Activated gamma-delta T cell treated with anti-CD3 and anti-CD28 coated beads, Interleukin-2, amount 50 U/mL, for 16 hours (primary cell): ENCODE measurements at regions not wholly inside any gene's neighbourhood (a gene's known extent, or its start where the extent isn't known, plus 50 kb on each side); places are given as distances from the start of the nearest gene placed in this dataset.
"Not testable (repeated sequence)": the region's sequence is repeated elsewhere in the genome, so short reads cannot be mapped to it uniquely, and the experiment has no call there.

Experiments used
- DNase-seq: peaks from one replicate; pipeline ENCODE4 v3.0.0-alpha.2; 2020; ENCODE audit warnings: low read depth

DNA sequence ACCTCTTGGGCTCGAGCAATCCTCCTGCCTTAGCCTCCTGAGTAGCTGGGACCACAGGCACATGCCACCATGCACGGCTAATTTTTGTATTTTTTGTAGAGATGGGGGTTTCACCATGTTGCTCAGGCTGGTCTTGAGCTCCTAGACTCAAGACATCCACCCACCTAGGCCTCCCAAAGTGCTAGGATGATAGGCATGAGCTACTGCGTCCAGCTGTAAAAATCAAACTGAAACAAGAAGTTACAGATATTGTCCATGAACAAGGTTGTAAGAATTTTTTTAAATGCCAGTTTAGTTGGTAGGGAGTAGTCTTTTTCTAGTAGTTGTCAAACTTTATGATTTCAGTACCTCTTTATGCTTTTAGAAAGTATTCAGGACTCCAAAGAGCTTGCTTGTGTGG is 424.4 kb upstream of the PMFBP1 start:
- DNase-seq: no peak

DNA sequence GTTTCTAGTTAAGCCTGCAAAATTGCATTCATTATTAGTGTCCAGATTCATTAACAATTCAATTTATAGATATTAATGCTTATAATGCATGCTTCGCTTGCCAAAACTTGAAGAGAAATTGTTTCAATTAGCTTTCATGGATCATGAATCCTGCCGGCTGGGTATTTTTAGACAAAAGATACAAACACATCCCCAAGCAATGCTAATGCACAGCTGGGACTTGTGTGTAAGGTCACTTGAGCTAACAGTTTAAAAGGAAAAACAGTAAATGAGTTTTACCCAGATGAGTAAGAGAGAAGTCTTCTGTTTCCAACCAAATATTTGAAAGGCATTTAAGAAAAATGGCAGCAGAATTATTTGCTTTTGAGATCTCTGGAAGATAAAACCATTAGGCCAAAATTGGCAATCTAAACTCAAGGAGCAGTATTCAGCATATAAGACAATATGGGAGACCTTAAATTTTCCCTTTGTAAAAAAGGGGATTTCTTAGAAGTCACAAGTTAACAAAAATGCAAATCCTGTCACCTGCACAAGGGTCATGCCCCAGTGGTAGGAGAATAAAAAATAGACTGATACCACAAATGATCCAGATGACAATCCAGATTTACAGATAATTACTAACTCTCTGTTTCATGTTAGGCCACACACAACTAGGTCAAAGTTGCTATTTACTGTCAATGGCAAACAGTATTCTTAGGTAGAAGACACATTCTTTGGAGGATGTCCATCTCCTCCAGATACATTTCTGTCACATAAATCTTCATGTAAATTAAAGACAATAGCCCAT is 418.4 kb upstream of the PMFBP1 start:
- DNase-seq: no peak

DNA sequence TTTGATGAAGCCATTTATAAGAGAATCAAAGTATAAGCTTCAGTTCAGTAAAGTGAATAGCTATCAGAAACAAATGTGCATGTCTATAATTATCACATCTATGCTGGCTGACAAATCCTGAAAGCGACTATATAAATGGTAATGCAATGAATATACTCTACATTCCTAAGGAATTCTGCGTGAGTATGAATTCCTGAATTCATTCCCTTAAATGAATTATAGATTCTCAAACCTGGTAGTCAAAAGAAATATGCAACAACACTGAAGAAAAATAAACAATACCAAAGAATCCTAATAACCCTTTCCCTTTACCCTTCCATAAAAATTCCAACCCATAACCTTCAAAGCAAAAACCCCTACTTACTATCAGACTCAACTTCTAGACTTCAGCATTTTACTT is 416.6 kb upstream of the PMFBP1 start:
- DNase-seq: no peak

DNA sequence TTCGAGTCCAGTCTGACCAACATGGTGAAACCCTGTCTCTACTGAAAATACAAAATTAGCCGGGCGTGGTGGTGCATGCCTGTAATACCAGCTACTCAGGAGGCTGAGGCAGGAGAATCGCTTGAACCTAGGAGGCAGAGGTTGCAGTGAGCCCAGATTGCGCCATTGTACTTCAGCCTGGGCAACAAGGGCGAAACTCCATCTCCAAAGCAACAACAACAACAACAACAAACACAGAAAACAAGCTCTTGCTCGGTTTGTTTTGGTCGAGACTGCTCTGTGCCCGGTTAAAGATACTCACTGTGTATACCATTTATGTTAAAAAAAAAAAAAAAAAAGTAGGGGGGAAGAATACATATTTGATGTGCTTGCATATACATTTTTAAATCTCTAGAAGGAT is 406.1 kb upstream of the PMFBP1 start:
- DNase-seq: not testable (repeated sequence)

DNA sequence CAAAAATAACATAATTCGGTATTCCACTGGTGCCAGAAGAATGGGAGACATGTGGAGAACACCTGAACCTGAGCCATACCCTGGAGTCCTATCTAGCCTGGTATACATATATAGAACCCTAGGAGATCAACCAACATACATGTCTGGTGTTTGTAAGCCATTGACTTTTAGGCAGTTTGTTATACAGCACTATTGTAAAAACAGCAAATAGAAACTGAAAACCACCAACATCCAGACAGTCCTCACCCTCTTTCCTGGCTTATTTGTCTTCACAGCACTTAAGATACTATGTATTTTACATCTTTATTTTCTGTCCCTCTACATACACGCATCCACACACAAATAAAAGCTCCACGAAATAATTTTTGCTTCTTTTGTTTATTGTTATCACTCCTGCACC is 404.2 kb upstream of the PMFBP1 start:
- no peak for DNase-seq

DNA sequence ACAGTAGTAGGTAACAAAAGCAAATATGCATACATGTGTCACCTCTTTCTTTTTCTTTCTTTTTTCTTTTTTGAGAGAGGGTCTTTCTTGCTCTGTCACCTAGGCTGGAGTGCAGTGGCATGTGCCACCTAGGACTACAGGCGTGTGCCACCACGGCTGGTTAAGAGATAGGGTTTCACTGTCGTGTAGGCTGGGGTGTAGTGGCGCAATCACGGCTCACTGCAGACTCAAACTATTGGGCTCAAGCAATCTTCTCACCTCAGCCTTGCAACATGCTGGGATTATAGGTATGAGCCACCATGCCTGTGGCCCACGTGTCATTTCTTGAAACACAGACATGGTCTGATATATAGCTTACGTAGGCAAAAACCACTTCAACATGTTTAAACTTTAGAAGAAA is 397.7 kb upstream of the PMFBP1 start:
- no peak for DNase-seq

DNA sequence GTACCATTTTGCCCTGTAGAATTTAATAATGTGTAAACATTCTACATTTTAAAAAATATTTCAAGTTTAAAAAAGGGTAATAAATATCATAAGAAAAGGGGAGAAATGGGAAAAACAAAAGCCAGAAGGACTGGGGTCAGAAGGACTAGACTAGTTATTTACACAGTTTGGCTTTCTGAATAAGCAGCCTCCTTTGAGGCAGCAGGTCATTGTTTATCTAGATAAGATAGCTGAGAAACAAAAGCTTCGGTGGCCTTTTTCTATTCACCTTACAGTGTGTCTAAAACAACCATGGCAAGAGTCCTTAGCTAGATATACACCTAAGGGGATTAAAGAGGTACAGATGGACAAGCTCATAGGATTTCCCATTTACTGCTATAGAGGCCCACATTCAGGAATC is 396.5 kb upstream of the PMFBP1 start:
- DNase-seq: no peak

DNA sequence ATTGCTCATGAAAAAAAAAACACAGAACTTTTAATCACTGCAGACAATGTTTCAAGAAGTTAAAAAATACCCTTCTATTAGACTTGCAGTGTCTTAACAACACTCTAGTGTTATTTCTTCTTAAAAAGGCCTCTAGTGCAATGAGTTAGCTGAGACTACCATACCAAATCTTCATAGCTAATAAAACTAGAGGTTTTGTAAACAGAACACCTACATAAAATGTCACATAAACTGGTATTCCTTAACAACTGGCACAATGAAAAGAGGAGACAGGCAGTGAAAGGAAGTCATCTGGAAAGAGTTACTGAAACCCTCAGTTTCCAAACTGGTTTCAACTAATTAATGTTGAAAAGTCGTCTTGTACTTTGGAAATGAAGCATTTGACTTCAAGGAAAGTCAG is 394.2 kb upstream of the PMFBP1 start:
- DNase-seq: no peak

DNA sequence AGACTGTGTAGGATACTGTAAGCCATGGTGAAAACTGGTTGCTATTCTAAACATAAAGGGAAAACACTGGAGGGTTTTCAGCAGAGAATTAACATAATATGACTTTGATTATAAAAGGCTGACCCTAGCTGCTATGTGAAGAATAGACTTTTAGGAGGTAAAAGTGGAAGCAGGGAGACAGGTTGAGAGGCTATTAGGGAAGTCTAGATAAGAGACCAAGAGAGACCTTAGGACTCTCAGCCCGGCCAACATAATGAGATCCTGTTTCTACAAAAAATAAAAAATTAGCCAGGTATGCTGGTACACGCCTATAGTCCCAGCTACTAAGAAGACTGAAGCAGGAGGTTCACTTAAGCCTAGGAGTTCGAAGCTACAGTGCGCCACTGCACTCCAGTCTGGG is 393.2 kb upstream of the PMFBP1 start:
- DNase-seq: no peak

DNA sequence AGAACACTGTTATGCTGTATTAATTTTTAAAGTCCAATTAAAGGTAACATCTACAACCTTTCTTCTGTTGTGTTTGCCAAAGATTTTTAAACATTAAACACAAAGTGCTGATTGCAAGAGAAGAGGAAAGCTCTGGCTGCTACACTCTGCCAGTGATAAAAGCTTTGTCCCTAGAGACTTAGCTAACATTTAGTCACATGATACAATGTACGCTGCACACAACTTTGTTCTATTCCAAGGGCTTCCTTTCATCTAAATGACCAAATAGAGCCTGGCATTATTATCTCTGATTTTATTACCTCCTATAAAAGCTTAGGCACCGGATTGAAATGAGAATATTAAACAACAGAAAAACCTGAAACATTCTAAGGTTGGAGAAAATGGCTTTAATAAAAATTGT is 388.7 kb upstream of the PMFBP1 start:
- no peak for DNase-seq

DNA sequence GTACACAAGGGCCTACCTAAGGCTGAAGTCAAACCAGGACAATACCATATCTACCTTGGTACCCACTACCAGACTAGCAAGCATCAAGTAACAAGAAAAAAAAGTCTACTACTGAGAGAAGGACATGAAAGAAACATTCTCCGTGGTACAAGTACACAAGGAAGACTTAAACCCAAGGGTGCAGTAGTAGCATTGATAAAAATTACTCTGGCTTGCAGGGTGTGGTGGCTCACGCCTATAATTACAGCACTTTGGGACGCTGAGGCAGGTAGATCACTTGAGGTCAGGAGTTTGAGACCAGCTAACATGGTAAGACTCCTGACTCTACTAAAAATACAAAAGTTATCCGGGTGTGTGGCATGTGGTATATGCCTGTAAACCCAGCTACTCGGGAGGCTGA is 386.5 kb upstream of the PMFBP1 start:
- no peak for DNase-seq

DNA sequence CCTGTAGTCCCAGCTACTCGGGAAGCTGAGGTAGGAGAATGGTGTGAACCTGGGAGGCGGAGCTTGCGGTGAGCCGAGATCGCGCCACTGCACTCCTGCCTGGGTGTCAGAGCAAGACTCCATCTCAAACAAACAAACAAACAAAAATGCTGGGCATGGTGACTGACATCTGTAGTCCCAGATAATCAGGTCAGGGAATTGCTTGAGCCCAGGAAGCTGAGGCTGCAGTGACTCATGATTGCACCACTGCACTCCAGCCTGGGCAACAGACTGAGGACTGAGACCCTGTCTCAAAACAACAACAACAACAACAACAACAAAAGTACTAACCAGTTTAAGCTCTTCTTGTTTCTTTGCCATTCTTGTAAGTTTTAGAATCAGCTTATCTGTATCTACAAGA is 383.0 kb upstream of the PMFBP1 start:
- DNase-seq: no peak

DNA sequence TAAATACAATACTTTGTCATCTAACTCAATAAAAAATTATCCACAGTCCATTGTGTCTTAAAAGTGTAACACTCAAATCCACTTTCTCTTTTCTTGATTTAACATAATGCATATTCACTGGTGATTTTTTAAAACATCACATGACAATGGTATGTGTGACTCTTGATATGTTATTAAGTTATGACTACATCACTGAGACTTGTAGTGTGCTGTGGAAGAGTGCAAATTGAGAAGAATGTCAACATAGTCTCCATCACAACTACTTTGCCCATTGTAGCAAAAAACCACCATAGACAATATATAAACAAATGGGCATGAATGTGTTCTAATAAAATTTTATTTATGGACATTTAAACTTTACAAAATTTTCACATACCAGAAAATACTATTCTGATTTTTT is 380.7 kb upstream of the PMFBP1 start:
- DNase-seq: no peak

DNA sequence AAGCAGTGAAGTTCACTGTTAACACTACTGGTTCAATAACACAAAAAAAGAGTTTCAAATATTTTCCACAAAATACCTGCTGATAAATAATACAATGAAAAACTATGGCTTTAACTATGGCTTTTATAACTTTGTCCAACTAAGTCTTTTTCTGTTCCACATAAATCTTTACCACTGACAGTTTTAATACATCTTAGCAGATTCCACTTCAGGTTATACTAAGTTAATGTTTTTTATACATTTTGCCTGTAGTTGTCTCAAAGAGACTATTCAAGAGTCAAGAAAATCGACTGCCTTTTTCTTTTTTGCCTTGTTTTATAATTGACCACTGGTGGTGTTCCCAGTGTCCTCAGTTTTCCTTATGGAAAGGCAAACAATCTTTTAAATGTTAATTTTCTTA is 379.7 kb upstream of the PMFBP1 start:
- DNase-seq: no peak

DNA sequence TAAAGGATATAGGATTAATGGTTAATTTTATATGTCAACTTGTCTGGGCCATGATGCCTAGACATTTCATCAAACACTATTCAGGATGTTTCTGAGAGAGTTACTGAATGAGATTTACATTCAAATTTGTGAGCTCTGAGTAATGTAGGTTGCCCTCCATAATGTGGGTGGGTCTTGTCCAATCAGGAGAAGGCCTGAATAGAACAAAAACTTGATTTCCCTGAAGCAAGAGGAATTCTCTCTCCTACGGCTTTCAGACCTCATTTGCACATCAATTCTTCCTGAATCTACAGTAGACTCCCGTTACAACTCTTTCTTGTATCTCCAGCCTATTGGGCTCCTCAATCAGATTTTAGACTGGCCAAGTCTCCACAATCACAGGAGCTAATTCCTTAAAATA is 377.9 kb upstream of the PMFBP1 start:
- no peak for DNase-seq

DNA sequence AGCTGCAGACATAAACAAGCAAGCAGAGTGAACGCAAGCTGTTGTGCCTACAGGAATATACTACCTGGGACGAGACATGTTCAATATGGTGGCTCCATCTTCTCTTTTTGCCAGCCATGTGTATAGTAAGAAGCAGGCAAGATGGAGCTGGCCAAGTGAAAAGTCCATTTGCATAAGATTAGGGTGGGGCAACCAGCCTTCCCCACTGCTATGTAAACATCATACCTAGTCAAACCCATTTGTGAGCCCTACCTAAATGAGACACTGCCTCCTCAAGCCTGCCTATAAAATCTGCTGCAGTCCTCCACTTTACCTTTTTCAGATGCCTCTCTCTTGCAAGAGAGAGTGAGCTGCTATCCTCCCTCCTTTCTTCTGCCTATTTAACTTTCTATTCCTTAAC is 370.1 kb upstream of the PMFBP1 start:
- no peak for DNase-seq

DNA sequence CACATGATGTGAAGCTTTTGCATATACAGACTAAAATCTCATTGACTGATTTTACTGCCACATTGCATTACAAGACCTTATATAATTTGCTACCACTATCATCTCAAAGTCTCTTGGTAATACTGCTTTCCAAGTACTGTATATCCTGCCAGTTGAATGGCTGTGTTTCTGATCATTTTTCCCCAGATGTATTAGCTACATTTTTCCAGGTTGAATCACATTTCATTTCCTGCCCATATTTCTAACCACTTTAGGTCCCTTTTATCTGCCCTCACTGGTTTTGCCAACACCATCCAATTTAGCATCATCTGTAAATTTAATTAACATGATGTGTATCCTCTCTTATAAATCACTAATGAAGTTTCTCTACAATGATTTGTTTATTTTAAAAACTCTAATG is 365.7 kb upstream of the PMFBP1 start:
- DNase-seq: no peak

DNA sequence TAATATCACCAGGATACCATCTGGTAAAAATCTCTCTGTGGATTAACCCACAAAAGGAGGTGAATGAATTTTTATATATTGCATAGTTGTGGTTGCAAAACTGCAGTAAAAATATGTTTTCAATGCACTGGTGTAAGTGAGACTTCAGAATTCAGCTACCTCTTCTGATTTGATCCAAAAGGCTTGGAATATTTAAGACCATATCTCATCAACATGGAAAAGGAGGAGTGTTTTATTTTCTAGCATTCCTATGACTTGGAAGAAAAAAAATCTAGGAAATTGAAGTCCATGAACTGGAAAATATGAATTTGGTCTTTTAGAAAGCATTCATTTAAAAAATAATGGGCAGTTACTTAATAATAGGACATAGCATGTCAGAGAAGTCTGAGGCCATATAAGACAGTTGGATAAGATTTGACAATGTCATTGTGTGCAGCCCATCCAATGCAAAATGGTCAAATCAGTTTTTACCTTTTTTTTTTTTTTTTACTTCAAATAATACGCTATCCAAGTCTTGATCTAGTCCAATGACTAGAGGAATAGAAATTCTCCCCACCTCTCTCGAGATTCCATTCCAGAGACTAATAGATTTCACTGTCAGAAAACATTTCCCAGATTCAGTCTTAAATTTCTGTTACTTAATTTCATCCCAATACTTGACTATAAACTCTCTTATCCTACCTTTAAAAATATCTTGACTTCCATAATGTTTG is 364.9 kb upstream of the PMFBP1 start:
- DNase-seq: no peak

DNA sequence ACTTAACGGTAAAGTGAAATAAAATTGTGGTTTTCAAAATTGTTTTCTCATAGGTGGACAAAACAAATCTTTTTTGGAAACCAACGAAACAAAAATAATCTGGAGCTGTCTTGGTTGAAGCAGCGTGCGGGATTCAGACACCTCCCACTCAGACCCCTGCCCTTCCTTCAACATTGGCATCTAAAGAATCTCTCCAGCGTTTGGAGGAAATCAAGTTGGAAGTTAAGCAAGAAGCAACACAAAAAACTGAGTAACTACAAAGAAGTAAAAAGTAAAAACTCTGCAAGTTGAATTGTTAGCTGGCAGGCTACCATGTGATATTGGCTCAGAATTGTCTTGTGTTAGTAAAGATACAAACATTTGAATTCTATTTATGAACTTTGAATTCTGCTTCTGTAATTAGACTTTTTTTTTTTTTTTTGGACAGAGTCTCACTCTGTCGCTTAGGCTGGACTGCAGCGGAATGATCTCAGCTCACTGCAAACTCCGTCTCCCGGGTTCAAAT is 361.0 kb upstream of the PMFBP1 start:
- DNase-seq: no peak

DNA sequence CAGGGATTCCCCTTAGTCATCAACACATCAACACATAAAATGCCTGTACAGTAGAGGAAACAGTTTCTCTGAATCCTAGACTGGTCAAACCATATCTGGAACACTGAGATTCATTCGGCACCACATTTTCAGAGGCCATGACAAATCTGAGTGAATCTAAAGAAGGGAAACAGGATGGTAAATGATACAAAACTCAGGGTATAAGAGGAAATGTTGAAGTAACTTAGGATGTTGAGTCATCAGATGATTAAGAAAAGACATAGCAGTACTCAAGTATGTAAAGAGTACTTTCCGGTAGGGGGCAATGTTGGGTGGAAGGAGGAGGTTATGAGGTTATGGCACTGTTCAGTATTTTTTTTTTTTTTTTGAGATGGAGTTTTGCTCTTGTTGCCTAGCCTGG is 358.5 kb upstream of the PMFBP1 start:
- DNase-seq: no peak

DNA sequence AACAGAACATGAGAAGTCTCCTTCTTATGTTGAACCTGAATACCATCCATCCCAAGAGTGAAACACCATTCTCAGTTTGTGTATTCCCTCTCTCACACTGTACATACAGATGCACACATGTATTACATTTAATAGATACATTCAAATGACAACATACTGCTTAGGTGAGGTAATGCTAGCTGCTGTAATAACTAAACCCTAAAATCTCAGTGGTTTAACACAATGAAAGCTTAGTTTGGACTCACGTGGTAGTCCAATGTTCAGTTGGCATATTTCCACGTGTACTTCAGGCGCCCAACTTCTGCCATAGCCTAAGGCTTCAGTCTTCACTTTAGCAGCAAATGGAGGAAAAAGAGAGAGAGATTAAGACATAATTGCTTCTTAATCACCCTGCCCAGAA is 351.1 kb upstream of the PMFBP1 start:
- DNase-seq: no peak

DNA sequence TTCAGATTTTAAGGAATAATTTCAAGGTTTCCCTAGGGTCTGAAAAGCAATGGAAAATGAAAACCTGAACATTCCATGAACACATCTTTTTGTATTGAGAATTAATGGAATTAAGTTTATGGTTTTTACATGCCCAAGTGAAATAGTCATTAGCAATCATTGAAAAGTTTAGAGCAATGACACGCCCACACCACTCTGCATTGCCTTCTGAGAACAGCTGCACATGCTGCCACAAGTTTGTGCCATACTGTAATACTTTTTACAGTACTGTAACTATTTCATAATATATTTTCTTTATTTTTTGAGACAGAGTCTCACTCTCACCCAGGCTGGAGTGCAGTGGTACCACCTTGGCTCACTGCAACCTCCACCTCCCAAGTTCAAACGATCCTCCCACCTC is 345.2 kb upstream of the PMFBP1 start:
- DNase-seq: no peak

DNA sequence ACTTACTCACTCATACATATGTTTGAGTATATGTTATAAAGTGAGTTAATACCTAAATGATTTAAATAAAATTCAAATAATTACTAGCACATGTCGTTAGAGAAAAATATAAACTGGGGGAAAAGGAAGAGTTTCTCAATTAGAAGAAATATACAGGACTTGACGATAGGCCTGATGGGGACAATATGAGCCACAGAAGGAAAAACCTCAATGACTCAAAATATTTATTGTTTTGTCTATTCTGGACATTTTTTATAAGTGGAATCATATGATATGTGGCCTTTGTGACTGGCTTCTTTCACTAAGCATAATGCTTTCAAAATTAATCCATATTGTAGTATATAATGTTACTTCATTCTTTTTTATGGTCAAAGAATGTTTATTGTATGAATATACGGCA is 339.2 kb upstream of the PMFBP1 start:
- DNase-seq: no peak

DNA sequence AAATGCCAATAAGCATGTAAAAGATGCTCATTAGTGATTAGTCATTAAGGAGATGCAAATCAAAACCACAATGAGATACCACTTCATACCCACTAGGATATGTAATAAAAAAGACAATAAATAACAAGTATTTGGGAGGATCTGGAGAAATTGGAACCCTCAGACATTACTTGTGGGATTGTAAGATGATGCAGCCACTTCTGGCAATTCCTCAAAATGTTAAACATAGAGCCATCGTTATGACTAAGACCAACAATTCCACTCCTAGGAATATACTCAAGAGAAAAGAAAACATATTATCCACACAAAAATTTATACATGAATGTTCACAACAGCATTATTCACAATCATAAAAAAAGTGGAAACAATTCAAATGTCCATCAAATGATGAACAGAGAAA is 336.2 kb upstream of the PMFBP1 start:
- DNase-seq: no peak
